ENCODE measurements at regions not wholly inside any gene's neighbourhood (a gene's known extent, or its start where the extent isn't known, plus 50 kb on each side); places are given as distances from the start of the nearest gene placed in this dataset.
A peak's percentile ranks its signal among the peaks of the same experiment; 100 is the strongest.

GRCh38 chr11:100584201-100584985 is 102.7 kb upstream of the ARHGAP42 start:
- FAIRE-seq (no peak), DNase-seq (ENCODE audit: insufficient read length, low spot score) (no peak)
- TF ChIP-seq, protein P1, sequence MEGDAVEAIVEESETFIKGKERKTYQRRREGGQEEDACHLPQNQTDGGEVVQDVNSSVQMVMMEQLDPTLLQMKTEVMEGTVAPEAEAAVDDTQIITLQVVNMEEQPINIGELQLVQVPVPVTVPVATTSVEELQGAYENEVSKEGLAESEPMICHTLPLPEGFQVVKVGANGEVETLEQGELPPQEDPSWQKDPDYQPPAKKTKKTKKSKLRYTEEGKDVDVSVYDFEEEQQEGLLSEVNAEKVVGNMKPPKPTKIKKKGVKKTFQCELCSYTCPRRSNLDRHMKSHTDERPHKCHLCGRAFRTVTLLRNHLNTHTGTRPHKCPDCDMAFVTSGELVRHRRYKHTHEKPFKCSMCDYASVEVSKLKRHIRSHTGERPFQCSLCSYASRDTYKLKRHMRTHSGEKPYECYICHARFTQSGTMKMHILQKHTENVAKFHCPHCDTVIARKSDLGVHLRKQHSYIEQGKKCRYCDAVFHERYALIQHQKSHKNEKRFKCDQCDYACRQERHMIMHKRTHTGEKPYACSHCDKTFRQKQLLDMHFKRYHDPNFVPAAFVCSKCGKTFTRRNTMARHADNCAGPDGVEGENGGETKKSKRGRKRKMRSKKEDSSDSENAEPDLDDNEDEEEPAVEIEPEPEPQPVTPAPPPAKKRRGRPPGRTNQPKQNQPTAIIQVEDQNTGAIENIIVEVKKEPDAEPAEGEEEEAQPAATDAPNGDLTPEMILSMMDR (IDR thresholded peaks at IDR 0.05; ENCODE audit: insufficient read depth, missing control alignments), result no peak

- FAIRE-seq, result no peak
- TF ChIP-seq, protein P1 (IDR thresholded peaks at IDR 0.05; ENCODE audit: insufficient read depth, missing control alignments), result no peak
- DNase-seq (ENCODE audit: insufficient read length, low spot score), result no peak
These were observed 101.4 kb upstream of the ARHGAP42 start for GRCh38 chr11:100585728-100586127.

DNA sequence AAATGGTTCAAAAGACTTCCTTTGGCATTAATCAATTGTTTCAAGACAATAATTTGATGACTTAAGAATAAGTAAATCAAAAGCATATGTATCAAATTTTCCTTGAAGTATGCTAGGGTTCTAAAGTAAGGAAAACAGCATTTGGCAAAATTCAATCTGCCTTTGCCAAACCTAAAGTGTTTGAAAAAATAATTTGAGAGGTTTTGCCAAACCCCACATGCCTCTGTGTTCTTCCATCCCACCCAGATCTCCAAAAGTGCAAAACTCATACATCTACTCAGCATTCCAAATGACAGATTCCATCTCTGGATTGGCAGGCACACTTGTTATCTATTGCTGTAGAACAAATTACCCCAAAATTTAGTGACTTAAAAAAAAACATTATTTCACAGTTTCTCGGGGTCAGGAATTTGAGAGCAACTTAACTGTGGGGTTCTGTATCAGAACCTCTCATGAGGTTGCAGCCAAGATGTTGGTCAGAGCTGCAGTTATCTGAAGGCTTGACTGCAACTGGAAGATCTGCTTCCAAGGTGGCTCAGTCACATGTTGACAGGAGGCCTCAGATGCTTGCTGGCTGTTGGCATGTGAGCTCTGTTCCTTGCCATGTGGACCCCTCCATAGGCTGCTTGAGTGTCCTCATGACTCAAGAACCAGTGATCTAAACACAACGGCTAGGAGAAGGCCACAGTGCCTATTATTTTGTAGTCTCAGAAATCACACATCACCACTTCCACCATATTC is 100.6 kb upstream of the ARHGAP42 start:
- DNase-seq (ENCODE audit: insufficient read length, low spot score), result no peak
- FAIRE-seq, result no peak

DNA sequence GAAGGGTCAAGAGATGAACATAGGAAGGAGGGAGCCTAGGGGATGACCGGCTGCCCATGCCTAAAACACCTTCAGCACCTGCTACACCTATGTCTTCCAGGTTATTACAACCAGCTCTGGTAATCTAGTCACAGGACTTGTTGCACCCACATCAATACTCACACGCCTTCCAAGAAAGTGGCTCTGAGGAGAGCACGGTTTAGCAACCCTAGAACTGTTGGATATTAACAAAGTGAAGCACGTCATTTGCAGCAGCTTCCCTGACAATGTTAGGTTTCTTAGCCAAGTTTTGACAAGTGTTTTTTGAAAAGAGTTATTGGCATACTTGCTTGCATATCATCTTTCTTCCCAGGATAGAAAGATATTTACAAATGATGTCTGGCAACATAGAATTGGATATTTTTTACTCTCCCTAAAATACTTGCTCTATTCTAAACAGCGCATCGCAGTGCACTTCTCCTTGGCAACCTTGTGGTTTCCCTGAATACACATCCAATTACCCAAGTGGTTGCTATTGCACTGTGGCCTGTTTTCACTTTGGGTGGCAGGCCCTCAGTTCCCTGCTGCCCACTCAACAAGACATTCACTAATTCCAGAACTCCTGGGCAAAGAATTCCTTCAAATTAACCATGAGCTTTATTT is 94.3 kb upstream of the ARHGAP42 start:
- no peak for DNase-seq (ENCODE audit: insufficient read length, low spot score)
- TF ChIP-seq, protein P1 (IDR thresholded peaks at IDR 0.05; ENCODE audit: insufficient read depth, missing control alignments), result no peak
- no peak for FAIRE-seq

More for the DNA sequence above, 100.6 kb upstream of the ARHGAP42 start:
- TF ChIP-seq, protein P1 (IDR thresholded peaks at IDR 0.05; ENCODE audit: insufficient read depth, missing control alignments), result no peak

GRCh38 chr11:100593291-100593690 is 93.8 kb upstream of the ARHGAP42 start:
- TF ChIP-seq, protein P1 (IDR thresholded peaks at IDR 0.05; ENCODE audit: insufficient read depth, missing control alignments), result no peak
- DNase-seq (ENCODE audit: insufficient read length, low spot score) (peak; percentile 21), FAIRE-seq (peak; percentile 98)

GRCh38 chr11:100594320-100594719 is 92.8 kb upstream of the ARHGAP42 start:
- FAIRE-seq (peak; percentile 77), DNase-seq (ENCODE audit: insufficient read length, low spot score) (no peak)
- TF ChIP-seq, protein P1 (IDR thresholded peaks at IDR 0.05; ENCODE audit: insufficient read depth, missing control alignments), result no peak

Data from D721Med (cell line).